H9 (cell line): ENCODE measurements at regions not wholly inside any gene's neighbourhood (a gene's known extent, or its start where the extent isn't known, plus 50 kb on each side); places are given as distances from the start of the nearest gene placed in this dataset.

Experiments
- DNase-seq: peaks from one replicate; pipeline ENCODE4 v3.0.0-alpha.2; 2017
- H2AFZ ChIP-seq: one replicate; pipeline ENCODE4 v1.6.1; 2013; ENCODE audit warnings: mild to moderate bottlenecking, low read length, control low read depth, moderate library complexity
- H2AK5ac ChIP-seq: 2 replicates; pipeline ENCODE4 v1.6.1; 2013; ENCODE audit warnings: low read length, control low read depth, mixed read lengths; ENCODE audit not compliant: insufficient read length
- H2BK120ac ChIP-seq: one replicate; pipeline ENCODE4 v1.6.1; 2013; ENCODE audit warnings: low read depth, mild to moderate bottlenecking, low read length, control low read depth, inconsistent platforms; ENCODE audit not compliant: poor library complexity, severe bottlenecking
- H2BK12ac ChIP-seq: 2 replicates; pipeline ENCODE4 v1.6.1; 2013; ENCODE audit warnings: low read length, control low read depth, mixed read lengths, low read depth; ENCODE audit not compliant: insufficient read length
- H2BK15ac ChIP-seq: 2 replicates; pipeline ENCODE4 v1.6.1; 2013; ENCODE audit warnings: low read depth, low read length, control low read depth
- H2BK20ac ChIP-seq: one replicate; pipeline ENCODE4 v1.6.1; 2013; ENCODE audit warnings: low read depth, mild to moderate bottlenecking, low read length, control low read depth, inconsistent platforms; ENCODE audit not compliant: poor library complexity, severe bottlenecking
- H2BK5ac ChIP-seq: 2 replicates; pipeline ENCODE4 v1.6.1; 2013; ENCODE audit warnings: low read length, control low read depth, mixed read lengths; ENCODE audit not compliant: insufficient read length
- H3K14ac ChIP-seq: 2 replicates; pipeline ENCODE4 v1.6.1; 2013; ENCODE audit warnings: low read length, control low read depth; ENCODE audit not compliant: insufficient read depth
- H3K18ac ChIP-seq: 2 replicates; pipeline ENCODE4 v1.6.1; 2013; ENCODE audit warnings: low read depth, mild to moderate bottlenecking, mixed read lengths, low read length, control low read depth; ENCODE audit not compliant: insufficient read length
- H3K23ac ChIP-seq: 2 replicates; pipeline ENCODE4 v1.6.1; 2013; ENCODE audit warnings: low read length, control low read depth, mixed read lengths, low read depth; ENCODE audit not compliant: insufficient read length
- H3K23me2 ChIP-seq: 2 replicates; pipeline ENCODE4 v1.6.1; 2013; ENCODE audit warnings: low read depth, mild to moderate bottlenecking, mixed read lengths, low read length, control low read depth; ENCODE audit not compliant: insufficient read length, poor library complexity, severe bottlenecking
- H3K27ac ChIP-seq: 2 replicates; pipeline ENCODE4 v1.5.1; 2013; ENCODE audit warnings: low read length, control low read depth, mixed read lengths, low read depth; ENCODE audit not compliant: insufficient read length
- H3K27me3 ChIP-seq: 2 replicates; pipeline ENCODE4 v1.6.1; 2013; ENCODE audit warnings: low read length, control low read depth, inconsistent platforms; ENCODE audit not compliant: insufficient read depth
- H3K4ac ChIP-seq: 2 replicates; pipeline ENCODE4 v1.6.1; 2013; ENCODE audit warnings: low read depth, mild to moderate bottlenecking, control low read depth, inconsistent platforms, low read length, moderate library complexity
- H3K4me1 ChIP-seq: 2 replicates; pipeline ENCODE4 v1.6.1; 2013; ENCODE audit warnings: low read length, control low read depth, inconsistent platforms; ENCODE audit not compliant: insufficient read depth
- H3K4me2 ChIP-seq: 2 replicates; pipeline ENCODE4 v1.6.1; 2013; ENCODE audit warnings: low read length, control low read depth, mixed read lengths; ENCODE audit not compliant: insufficient read length, insufficient read depth
- H3K56ac ChIP-seq: 2 replicates; pipeline ENCODE4 v1.6.1; 2013; ENCODE audit warnings: low read depth, mild to moderate bottlenecking, mixed read lengths, low read length, control low read depth; ENCODE audit not compliant: insufficient read length
- H3K79me1 ChIP-seq: 2 replicates; pipeline ENCODE4 v1.6.1; 2013; ENCODE audit warnings: low read depth, mild to moderate bottlenecking, moderate library complexity, low read length, control low read depth, inconsistent platforms; ENCODE audit not compliant: insufficient read depth, poor library complexity, severe bottlenecking
- H3K79me2 ChIP-seq: 2 replicates; pipeline ENCODE4 v1.6.1; 2013; ENCODE audit warnings: low read length, control low read depth, inconsistent platforms; ENCODE audit not compliant: insufficient read depth
- H3K9ac ChIP-seq: 2 replicates; pipeline ENCODE4 v1.6.1; 2013; ENCODE audit warnings: low read length, control low read depth, mixed read lengths; ENCODE audit not compliant: insufficient read length; ENCODE audit errors: extremely low read depth
- H3K9me3 ChIP-seq: one replicate; pipeline ENCODE4 v1.6.1; 2013; ENCODE audit warnings: low read depth, low read length, inconsistent platforms; ENCODE audit not compliant: control insufficient read depth
- H3T11ph ChIP-seq: one replicate; pipeline ENCODE4 v1.6.1; 2013; ENCODE audit warnings: mild to moderate bottlenecking, low read length, control low read depth, inconsistent platforms
- H4K20me1 ChIP-seq: one replicate; pipeline ENCODE4 v1.6.1; 2013; ENCODE audit not compliant: control insufficient read depth, insufficient read length, insufficient read depth
- H4K5ac ChIP-seq: 2 replicates; pipeline ENCODE4 v1.6.1; 2013; ENCODE audit warnings: low read depth, mild to moderate bottlenecking, mixed read lengths, low read length, control low read depth; ENCODE audit not compliant: insufficient read length
- H4K8ac ChIP-seq: replicated peaks from 2 replicates; pipeline ENCODE4 v1.6.1; 2013; ENCODE audit warnings: low read length, control low read depth, mixed read lengths, low read depth; ENCODE audit not compliant: insufficient read length
- H4K91ac ChIP-seq: 2 replicates; pipeline ENCODE4 v1.6.1; 2013; ENCODE audit warnings: low read depth, mild to moderate bottlenecking, moderate library complexity, mixed read lengths, low read length, control low read depth; ENCODE audit not compliant: insufficient read length
- H3K27ac Mint-ChIP-seq, 3 experiments: 2 replicates in 2 of 3; 3 replicates in 1 of 3; pipeline ENCODE4 v1.8.0; 2020 to 2021; ENCODE audit warnings: mixed read lengths in 3 of 3, mild to moderate bottlenecking in 1 of 3, moderate library complexity in 1 of 3
- H3K27me3 Mint-ChIP-seq: 2 replicates; pipeline ENCODE4 v1.8.0; 2021; ENCODE audit warnings: low read depth, mild to moderate bottlenecking, moderate library complexity, mixed read lengths
- H3K36me3 Mint-ChIP-seq, 3 experiments: 2 replicates in 2 of 3; 3 replicates in 1 of 3; pipeline ENCODE4 v1.8.0; 2020 to 2021; ENCODE audit warnings: low read depth in 3 of 3, mixed read lengths in 3 of 3; ENCODE audit not compliant: insufficient read depth in 1 of 3
- H3K4me1 Mint-ChIP-seq, 2 experiments: 2 replicates each; pipeline ENCODE4 v1.8.0; 2020; ENCODE audit warnings: mixed read lengths in 2 of 2
- H3K4me3 Mint-ChIP-seq, 2 experiments: 2 replicates in 1 of 2; 3 replicates in 1 of 2; pipeline ENCODE4 v1.8.0; 2020 to 2021; ENCODE audit warnings: mild to moderate bottlenecking in 2 of 2, mixed read lengths in 2 of 2, moderate library complexity in 1 of 2
- H3K9me3 Mint-ChIP-seq, 2 experiments: 2 replicates in 1 of 2; 3 replicates in 1 of 2; pipeline ENCODE4 v1.8.0; 2020; ENCODE audit warnings: mild to moderate bottlenecking in 2 of 2, mixed read lengths in 2 of 2, moderate library complexity in 1 of 2
- CTCF ChIP-seq: fragments of 200-600 bp; sonication (generic); conservative IDR thresholded peaks from 3 replicates; pipeline ENCODE4 v1.8.0; 2021; ENCODE audit warnings: antibody characterized with exemption, mild to moderate bottlenecking
- WGBS: extraction: QIAGEN DNeasy Blood & Tissue Kit; methylation state at CpG from one replicate; pipeline ENCODE4 v1.1.7; 2013; ENCODE audit warnings: missing lambda C conversion rate, low lambda C conversion rate, mixed read lengths; ENCODE audit not compliant: insufficient read length; ENCODE audit errors: extremely low coverage; 5-methylcytosine and 5-hydroxymethylcytosine counted together

- Mint-ChIP-seq H3K27ac (no peak overlapping the region; a peak in 1 of 7 replicates), H3K9me3 (peaks cover 21 to 22% of the 10 kb centered on the region in 2 experiments), H3K36me3 (peaks cover 5 to 28% (median 14%) of the 10 kb centered on the region in 3 experiments; a peak in 6 of 7 replicates), H3K27me3 (no peaks in the 10 kb centered on the region), H3K4me3 (no peak overlapping the region), H3K4me1 (peaks cover 0 to 2% of the 10 kb centered on the region in 2 experiments; a peak in 1 of 4 replicates)
- no peak overlapping the region for H3K4ac ChIP-seq
- no peaks in the 10 kb centered on the region for H3K23me2 ChIP-seq
- H3K9ac ChIP-seq: no peak overlapping the region
- no peak overlapping the region for H3T11ph ChIP-seq
- no peak overlapping the region for H3K18ac ChIP-seq
- WGBS: no CpG with 5 or more reads among the region's 2 CpGs
- no peak overlapping the region for H4K8ac ChIP-seq
- no peak overlapping the region for H3K23ac ChIP-seq
- H3K27ac ChIP-seq: no peak overlapping the region
- H2AK5ac ChIP-seq: no peak overlapping the region
- H4K20me1 ChIP-seq: no peaks in the 10 kb centered on the region
- H3K79me1 ChIP-seq: no peaks in the 10 kb centered on the region
- no peaks in the 10 kb centered on the region for H3K9me3 ChIP-seq
- no peak overlapping the region for H2BK120ac ChIP-seq
- H2AFZ ChIP-seq: no peak overlapping the region
- H2BK12ac ChIP-seq: no peak overlapping the region
- TF ChIP-seq CTCF: no peak
- H3K14ac ChIP-seq: no peak overlapping the region
- H4K91ac ChIP-seq: no peak overlapping the region
- DNase-seq: no peak
- no peak overlapping the region for H2BK5ac ChIP-seq
- no peak overlapping the region for H2BK15ac ChIP-seq
- no peak overlapping the region for H3K56ac ChIP-seq
- no peaks in the 10 kb centered on the region for H3K27me3 ChIP-seq
- H3K4me1 ChIP-seq: no peaks in the 10 kb centered on the region
- H4K5ac ChIP-seq: no peak overlapping the region
- H3K4me2 ChIP-seq: no peak overlapping the region
- H2BK20ac ChIP-seq: no peak overlapping the region
- no peaks in the 10 kb centered on the region for H3K79me2 ChIP-seq
These were observed 1481.1 kb downstream of the STIM2 start for GRCh38 chr4:28341784-28342183.
